ENCODE measurements at regions not wholly inside any gene's neighbourhood (a gene's known extent, or its start where the extent isn't known, plus 50 kb on each side); places are given as distances from the start of the nearest gene placed in this dataset.
"Not testable (repeated sequence)": the region's sequence is repeated elsewhere in the genome, so short reads cannot be mapped to it uniquely, and the experiment has no call there.

GRCh38 chr4:10388146-10388545, 69.1 kb downstream of the ZNF518B start:
- not testable (repeated sequence) for DNase-seq

- DNase-seq, result no peak
Observed at GRCh38 chr4:10385994-10386394, 71.2 kb downstream of the ZNF518B start.

- DNase-seq, result no peak
Observed at GRCh38 chr4:10384974-10385373, 72.3 kb downstream of the ZNF518B start.

GRCh38 chr4:10383417-10383816, 73.8 kb downstream of the ZNF518B start:
- no peak for DNase-seq

GRCh38 chr4:10382171-10382570, 75.1 kb downstream of the ZNF518B start:
- not testable (repeated sequence) for DNase-seq

GRCh38 chr4:10381146-10381545, 76.1 kb downstream of the ZNF518B start:
- DNase-seq, result no peak

GRCh38 chr4:10380735-10381134, 76.5 kb downstream of the ZNF518B start:
- DNase-seq, result no peak

GRCh38 chr4:10371869-10372471, 85.3 kb downstream of the ZNF518B start:
- DNase-seq, result no peak

- DNase-seq, result no peak
Observed at GRCh38 chr4:10371121-10371520, 86.1 kb downstream of the ZNF518B start.

- DNase-seq, result no peak
Observed at GRCh38 chr4:10369517-10369916, 87.7 kb downstream of the ZNF518B start.

GRCh38 chr4:10366628-10367027, 90.6 kb downstream of the ZNF518B start:
- DNase-seq, result no peak

GRCh38 chr4:10364194-10364593, 93.0 kb downstream of the ZNF518B start:
- DNase-seq, result no peak

GRCh38 chr4:10354746-10355145, 102.5 kb downstream of the ZNF518B start:
- peak; percentile 19 for DNase-seq

- no peak for DNase-seq
Observed at GRCh38 chr4:10354225-10354624, 103.0 kb downstream of the ZNF518B start.

- no peak for DNase-seq
Observed at GRCh38 chr4:10353110-10353509, 104.1 kb downstream of the ZNF518B start.

- DNase-seq, result no peak
Observed at GRCh38 chr4:10348241-10348640, 109.0 kb downstream of the ZNF518B start.

GRCh38 chr4:10347815-10348214, 109.4 kb downstream of the ZNF518B start:
- DNase-seq, result no peak

- no peak for DNase-seq
Observed at GRCh38 chr4:10347281-10347795, 109.9 kb downstream of the ZNF518B start.

GRCh38 chr4:10346023-10346422, 111.2 kb downstream of the ZNF518B start:
- no peak for DNase-seq

- DNase-seq, result no peak
Observed at GRCh38 chr4:10345381-10345784, 111.8 kb downstream of the ZNF518B start.

- DNase-seq, result no peak
Observed at GRCh38 chr4:10344824-10345223, 112.4 kb downstream of the ZNF518B start.

- DNase-seq, result no peak
Observed at GRCh38 chr4:10343656-10344055, 113.6 kb downstream of the ZNF518B start.

- no peak for DNase-seq
Observed at GRCh38 chr4:10342866-10343265, 114.4 kb downstream of the ZNF518B start.

GRCh38 chr4:10336471-10336870, 120.8 kb downstream of the ZNF518B start:
- DNase-seq, result no peak

GRCh38 chr4:10335050-10335449, 122.2 kb downstream of the ZNF518B start:
- no peak for DNase-seq

Measured in NCI-H1417 treated with DMSO at 0.1 percent for 48 hours (cell line).